Keratinocyte (primary cell): ENCODE measurements at regions not wholly inside any gene's neighbourhood (a gene's known extent, or its start where the extent isn't known, plus 50 kb on each side); places are given as distances from the start of the nearest gene placed in this dataset.

Experiments
- DNase-seq: peaks from one replicate; pipeline ENCODE4 v3.0.0-alpha.2; 2011; ENCODE audit warnings: low read depth, missing footprints, low spot score
- FAIRE-seq: peaks from 2 replicates; lab custom pipeline; 2011; peaks lifted over from hg19 to GRCh38; lab: Jason Lieb, UNC
- H2AFZ ChIP-seq: 2 replicates; pipeline ENCODE4 v1.6.0; 2012; ENCODE audit warnings: low read length, control low read depth, inconsistent platforms; ENCODE audit not compliant: control insufficient read depth
- H3K27ac ChIP-seq: 2 replicates; pipeline ENCODE4 v1.5.1; 2011; ENCODE audit warnings: low read length; ENCODE audit not compliant: control insufficient read depth, insufficient read depth
- H3K27me3 ChIP-seq: 3 replicates; pipeline ENCODE4 v1.6.0; 2011; ENCODE audit warnings: low read length; ENCODE audit not compliant: control insufficient read depth, insufficient read depth; ENCODE audit errors: extremely low read depth
- H3K36me3 ChIP-seq, 2 experiments: 2 replicates in 1 of 2; 3 replicates in 1 of 2; pipeline ENCODE4 v1.5.1; 2011; ENCODE audit warnings: low read length in 2 of 2, mild to moderate bottlenecking in 1 of 2; ENCODE audit not compliant: control insufficient read depth in 2 of 2, insufficient read depth in 2 of 2; ENCODE audit errors: extremely low read depth in 1 of 2
- H3K4me1 ChIP-seq: 3 replicates; pipeline ENCODE4 v1.5.1; 2011; ENCODE audit warnings: low read length; ENCODE audit not compliant: control insufficient read depth, insufficient read depth; ENCODE audit errors: extremely low read depth
- H3K4me2 ChIP-seq: 3 replicates; pipeline ENCODE4 v1.6.0; 2011; ENCODE audit warnings: low read depth, low read length; ENCODE audit not compliant: control insufficient read depth, insufficient read depth; ENCODE audit errors: extremely low read depth
- H3K4me3 ChIP-seq, 3 experiments: fragments of 200-600 bp in 1 of 3; sonication (generic) in 1 of 3; 2 replicates in 2 of 3; 3 replicates in 1 of 3; pipeline ENCODE4 v1.5.1; 2011 to 2016; ENCODE audit warnings: low read length in 3 of 3, mild to moderate bottlenecking in 3 of 3, control low read depth in 2 of 3, inconsistent platforms in 1 of 3, low read depth in 1 of 3, mixed read lengths in 1 of 3, mixed run types in 1 of 3, moderate library complexity in 1 of 3; ENCODE audit not compliant: control insufficient read depth in 2 of 3, insufficient read depth in 2 of 3; ENCODE audit errors: extremely low read depth in 1 of 3
- H3K79me2 ChIP-seq: 2 replicates; pipeline ENCODE4 v1.6.0; 2012; ENCODE audit warnings: low read length; ENCODE audit not compliant: control insufficient read depth, insufficient read depth
- H3K9ac ChIP-seq: 3 replicates; pipeline ENCODE4 v1.6.0; 2011; ENCODE audit warnings: low read length; ENCODE audit not compliant: control insufficient read depth, insufficient read depth; ENCODE audit errors: extremely low read depth
- H3K9me1 ChIP-seq: 3 replicates; pipeline ENCODE4 v1.6.0; 2011; ENCODE audit warnings: low read length; ENCODE audit not compliant: control insufficient read depth, insufficient read depth; ENCODE audit errors: extremely low read depth
- H3K9me3 ChIP-seq: 2 replicates; pipeline ENCODE4 v1.5.1; 2012; ENCODE audit warnings: low read depth, low read length; ENCODE audit not compliant: control insufficient read depth
- H4K20me1 ChIP-seq: 3 replicates; pipeline ENCODE4 v1.6.0; 2011; ENCODE audit warnings: low read length; ENCODE audit not compliant: control insufficient read depth, insufficient read depth; ENCODE audit errors: extremely low read depth
- EZH2 ChIP-seq: IDR thresholded peaks from one replicate; pipeline ENCODE4 v1.6.1; 2012; ENCODE audit warnings: inconsistent platforms, mild to moderate bottlenecking, low read length, moderate library complexity
- dilution Hi-C: fragments of 300-500 bp; cut with MboI; formaldehyde crosslinking; loops from one replicate; pipeline ENCODE4 v1.7.0; 2020; ENCODE audit warnings: low sequenced_read_pairs; ENCODE audit not compliant: extremely low pct_ligation_motif_present
- TF ChIP-seq, protein P1 (sequence below), 3 experiments: IDR thresholded peaks in 1 of 3; conservative IDR thresholded peaks in 1 of 3; optimal IDR thresholded peaks in 1 of 3; 2 replicates in 2 of 3; 3 replicates in 1 of 3; pipeline versions ENCODE3 to v1.5.1; 2011; ENCODE audit warnings: low read length in 3 of 3, mild to moderate bottlenecking in 3 of 3, moderate library complexity in 2 of 3, control low read depth in 1 of 3, inconsistent platforms in 1 of 3; ENCODE audit not compliant: insufficient read depth in 2 of 3; ENCODE audit errors: extremely low read depth in 1 of 3

DNA sequence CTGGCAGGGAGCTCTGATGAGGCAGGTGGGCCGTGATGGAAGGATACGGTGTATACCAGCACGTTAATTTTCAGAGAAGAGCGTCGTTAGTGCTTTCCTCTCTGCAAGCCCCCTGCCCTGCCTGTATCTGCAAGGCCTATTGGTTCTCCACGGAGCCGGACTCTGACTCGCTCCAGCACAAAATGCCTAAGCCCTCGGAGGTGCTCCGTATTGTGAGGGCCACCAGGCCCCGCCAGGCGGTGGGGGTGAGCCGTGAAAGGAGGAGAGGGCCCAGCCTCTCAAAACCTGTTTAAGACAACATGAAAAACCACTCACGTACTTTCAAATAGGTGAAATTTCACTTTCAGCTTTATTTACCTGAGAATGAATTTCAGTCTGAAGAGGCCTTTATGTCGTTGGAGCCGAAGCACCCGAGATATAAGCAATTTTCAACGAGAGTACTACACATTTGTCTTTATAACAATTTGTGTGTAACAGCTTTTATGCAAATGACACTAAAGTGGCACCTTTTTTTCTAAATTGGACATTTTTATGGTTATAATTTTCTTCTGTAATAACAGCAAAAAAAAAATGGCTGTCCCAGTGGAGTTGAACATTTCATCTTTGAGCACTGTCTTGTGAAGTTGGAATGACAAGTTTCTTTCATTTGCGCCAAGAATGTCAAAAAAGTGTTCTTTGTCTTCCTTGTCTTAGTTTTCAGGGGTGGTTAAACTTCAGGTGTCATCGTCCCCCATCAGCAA lies 749.5 kb downstream of the VRK1 start:
- H3K27me3 ChIP-seq = no peaks in the 10 kb centered on the region
- no peak overlapping the region for H3K27ac ChIP-seq
- no peaks in the 10 kb centered on the region for H3K4me1 ChIP-seq
- H3K36me3 ChIP-seq = no peaks in the 10 kb centered on the region
- no peaks in the 10 kb centered on the region for H3K9me3 ChIP-seq
- DNase-seq = no peak
- no peak overlapping the region for H3K9ac ChIP-seq
- FAIRE-seq = no peak
- H3K4me2 ChIP-seq = no peak overlapping the region
- H2AFZ ChIP-seq = no peak overlapping the region
- no peak overlapping the region for H3K4me3 ChIP-seq
- no peaks in the 10 kb centered on the region for H3K9me1 ChIP-seq
- dilution Hi-C loops = no loop called here
- TF ChIP-seq, protein P1, sequence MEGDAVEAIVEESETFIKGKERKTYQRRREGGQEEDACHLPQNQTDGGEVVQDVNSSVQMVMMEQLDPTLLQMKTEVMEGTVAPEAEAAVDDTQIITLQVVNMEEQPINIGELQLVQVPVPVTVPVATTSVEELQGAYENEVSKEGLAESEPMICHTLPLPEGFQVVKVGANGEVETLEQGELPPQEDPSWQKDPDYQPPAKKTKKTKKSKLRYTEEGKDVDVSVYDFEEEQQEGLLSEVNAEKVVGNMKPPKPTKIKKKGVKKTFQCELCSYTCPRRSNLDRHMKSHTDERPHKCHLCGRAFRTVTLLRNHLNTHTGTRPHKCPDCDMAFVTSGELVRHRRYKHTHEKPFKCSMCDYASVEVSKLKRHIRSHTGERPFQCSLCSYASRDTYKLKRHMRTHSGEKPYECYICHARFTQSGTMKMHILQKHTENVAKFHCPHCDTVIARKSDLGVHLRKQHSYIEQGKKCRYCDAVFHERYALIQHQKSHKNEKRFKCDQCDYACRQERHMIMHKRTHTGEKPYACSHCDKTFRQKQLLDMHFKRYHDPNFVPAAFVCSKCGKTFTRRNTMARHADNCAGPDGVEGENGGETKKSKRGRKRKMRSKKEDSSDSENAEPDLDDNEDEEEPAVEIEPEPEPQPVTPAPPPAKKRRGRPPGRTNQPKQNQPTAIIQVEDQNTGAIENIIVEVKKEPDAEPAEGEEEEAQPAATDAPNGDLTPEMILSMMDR (optimal IDR thresholded peaks at IDR 0.05 in 1 of 3, IDR thresholded peaks at IDR 0.05 in 1 of 3, conservative IDR thresholded peaks at IDR 0.05 in 1 of 3; ENCODE audit: extremely low read depth in 1 of 3, insufficient read depth in 2 of 3, low read length in 3 of 3) = no peak
- TF ChIP-seq EZH2 = no peak
- no peaks in the 10 kb centered on the region for H4K20me1 ChIP-seq
- H3K79me2 ChIP-seq = no peaks in the 10 kb centered on the region

DNA sequence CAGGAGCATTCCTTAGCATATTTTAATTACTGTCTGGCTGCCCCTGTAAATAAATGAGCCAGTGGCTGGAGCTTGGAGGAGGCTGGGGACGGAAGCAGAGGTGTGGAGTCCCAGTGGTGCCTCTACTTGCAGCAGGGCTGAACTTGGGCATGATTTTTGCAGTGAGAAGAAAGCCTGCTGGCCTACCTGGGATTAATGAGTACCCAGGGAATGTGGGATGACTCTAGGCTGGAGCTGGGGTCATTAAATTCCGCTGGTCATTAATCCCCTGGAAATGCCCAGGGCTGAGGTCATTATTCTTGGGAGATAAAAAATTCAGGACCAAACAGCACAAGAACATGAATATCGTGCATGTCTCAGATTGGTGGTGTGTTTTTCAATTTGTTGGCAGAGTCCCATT lies 753.3 kb downstream of the VRK1 start:
- H4K20me1 ChIP-seq = no peaks in the 10 kb centered on the region
- no peak overlapping the region for H3K9ac ChIP-seq
- H3K79me2 ChIP-seq = no peaks in the 10 kb centered on the region
- H2AFZ ChIP-seq = no peak overlapping the region
- H3K36me3 ChIP-seq = no peaks in the 10 kb centered on the region
- no peak overlapping the region for H3K27ac ChIP-seq
- H3K9me1 ChIP-seq = no peaks in the 10 kb centered on the region
- H3K27me3 ChIP-seq = no peaks in the 10 kb centered on the region
- TF ChIP-seq, protein P1 (optimal IDR thresholded peaks at IDR 0.05 in 1 of 3, IDR thresholded peaks at IDR 0.05 in 1 of 3, conservative IDR thresholded peaks at IDR 0.05 in 1 of 3; ENCODE audit: extremely low read depth in 1 of 3, insufficient read depth in 2 of 3, low read length in 3 of 3) = no peak
- dilution Hi-C loops = no loop called here
- no peaks in the 10 kb centered on the region for H3K9me3 ChIP-seq
- H3K4me3 ChIP-seq = no peak overlapping the region
- H3K4me2 ChIP-seq = no peak overlapping the region
- FAIRE-seq (no peak), DNase-seq (no peak)
- no peaks in the 10 kb centered on the region for H3K4me1 ChIP-seq
